IPS-NIHi7 (cell line): ENCODE measurements at regions not wholly inside any gene's neighbourhood (a gene's known extent, or its start where the extent isn't known, plus 50 kb on each side); places are given as distances from the start of the nearest gene placed in this dataset.

Source experiments
- DNase-seq: peaks from one replicate; pipeline ENCODE4 v3.0.0; 2012; ENCODE audit warnings: mixed read lengths; ENCODE audit errors: extremely low spot score

- no peak for DNase-seq
Measured at GRCh38 chr21:24369746-24370145, 1237.5 kb downstream of the MRPL39 start.

- DNase-seq = no peak
Measured at GRCh38 chr21:24369278-24369677, 1238.0 kb downstream of the MRPL39 start.

GRCh38 chr21:24367936-24368335 is 1239.3 kb downstream of the MRPL39 start:
- no peak for DNase-seq

GRCh38 chr21:24353492-24353891 is 1253.8 kb downstream of the MRPL39 start:
- no peak for DNase-seq

- no peak for DNase-seq
Measured at GRCh38 chr21:24339406-24339805, 1267.9 kb downstream of the MRPL39 start.

- no peak for DNase-seq
Measured at GRCh38 chr21:24336491-24336890, 1270.8 kb downstream of the MRPL39 start.

- no peak for DNase-seq
Measured at GRCh38 chr21:24323536-24323935, 1283.7 kb downstream of the MRPL39 start.

GRCh38 chr21:24316277-24316922 is 1290.9 kb downstream of the MRPL39 start:
- no peak for DNase-seq

GRCh38 chr21:24310788-24311187 is 1296.5 kb downstream of the MRPL39 start:
- DNase-seq = no peak

- no peak for DNase-seq
Measured at GRCh38 chr21:24308183-24308582, 1299.1 kb downstream of the MRPL39 start.

GRCh38 chr21:24302400-24302799 is 1304.9 kb downstream of the MRPL39 start:
- DNase-seq = no peak

GRCh38 chr21:24298040-24298439 is 1309.2 kb downstream of the MRPL39 start:
- DNase-seq = no peak

GRCh38 chr21:24294171-24294570 is 1313.1 kb downstream of the MRPL39 start:
- DNase-seq = no peak

GRCh38 chr21:24290151-24290833 is 1317.0 kb downstream of the MRPL39 start:
- DNase-seq = no peak

- no peak for DNase-seq
Measured at GRCh38 chr21:24289539-24289938, 1317.7 kb downstream of the MRPL39 start.

GRCh38 chr21:24280596-24280995 is 1326.7 kb downstream of the MRPL39 start:
- DNase-seq = no peak

GRCh38 chr21:24278711-24279110 is 1328.6 kb downstream of the MRPL39 start:
- DNase-seq = no peak

GRCh38 chr21:24276204-24276603 is 1331.1 kb downstream of the MRPL39 start:
- DNase-seq = no peak

- DNase-seq = no peak
Measured at GRCh38 chr21:24275616-24276015, 1331.7 kb downstream of the MRPL39 start.

- no peak for DNase-seq
Measured at GRCh38 chr21:24272521-24272938, 1334.8 kb downstream of the MRPL39 start.

GRCh38 chr21:24265987-24266386 is 1341.3 kb downstream of the MRPL39 start:
- DNase-seq = no peak

- DNase-seq = no peak
Measured at GRCh38 chr21:24260751-24261150, 1346.5 kb downstream of the MRPL39 start.

- DNase-seq = no peak
Measured at GRCh38 chr21:24259241-24259640, 1348.0 kb downstream of the MRPL39 start.

- DNase-seq = no peak
Measured at GRCh38 chr21:24255591-24255990, 1351.7 kb downstream of the MRPL39 start.
